Parathyroid adenoma (tissue), 2 donors: ENCODE measurements at regions not wholly inside any gene's neighbourhood (a gene's known extent, or its start where the extent isn't known, plus 50 kb on each side); places are given as distances from the start of the nearest gene placed in this dataset.

Experiments
- H2AFZ ChIP-seq: fragments of 300-600 bp; sonication (generic); one replicate; pipeline ENCODE4 v1.7.0; 2017; ENCODE audit warnings: antibody characterized with exemption, mild to moderate bottlenecking
- H3K27ac ChIP-seq: fragments of 300-600 bp; sonication (generic); one replicate; pipeline ENCODE4 v1.7.0; 2017
- H3K27me3 ChIP-seq: fragments of 300-600 bp; sonication (generic); one replicate; pipeline ENCODE4 v1.7.0; 2017; ENCODE audit warnings: low read length; ENCODE audit not compliant: control insufficient read depth, insufficient read depth
- H3K36me3 ChIP-seq: fragments of 300-600 bp; sonication (generic); one replicate; pipeline ENCODE4 v1.7.0; 2017; ENCODE audit warnings: low read length; ENCODE audit not compliant: control insufficient read depth, insufficient read depth
- H3K4me1 ChIP-seq: fragments of 300-600 bp; sonication (generic); one replicate; pipeline ENCODE4 v1.7.0; 2017; ENCODE audit warnings: control low read depth
- H3K4me2 ChIP-seq: fragments of 300-600 bp; sonication (generic); one replicate; pipeline ENCODE4 v1.7.0; 2017; ENCODE audit warnings: low read length
- H3K4me3 ChIP-seq: fragments of 300-600 bp; sonication (generic); one replicate; pipeline ENCODE4 v1.7.0; 2017; ENCODE audit warnings: low read depth, low read length
- H3K79me2 ChIP-seq: fragments of 300-600 bp; sonication (generic); one replicate; pipeline ENCODE4 v1.7.0; 2017; ENCODE audit warnings: control low read depth
- H3K9ac ChIP-seq: fragments of 300-600 bp; sonication (generic); one replicate; pipeline ENCODE4 v1.7.0; 2017; ENCODE audit warnings: mild to moderate bottlenecking
- H3K9me3 ChIP-seq: fragments of 300-600 bp; sonication (generic); one replicate; pipeline ENCODE4 v1.7.0; 2017; ENCODE audit warnings: low read length; ENCODE audit not compliant: control insufficient read depth
- TF ChIP-seq, protein P1 (sequence below): fragments of 300-600 bp; sonication (generic); IDR thresholded peaks from one replicate; pipeline ENCODE4 v1.7.0; 2017; ENCODE audit warnings: antibody characterized with exemption, mild to moderate bottlenecking
- donor health status: primary hyperparathyroidism.

DNA sequence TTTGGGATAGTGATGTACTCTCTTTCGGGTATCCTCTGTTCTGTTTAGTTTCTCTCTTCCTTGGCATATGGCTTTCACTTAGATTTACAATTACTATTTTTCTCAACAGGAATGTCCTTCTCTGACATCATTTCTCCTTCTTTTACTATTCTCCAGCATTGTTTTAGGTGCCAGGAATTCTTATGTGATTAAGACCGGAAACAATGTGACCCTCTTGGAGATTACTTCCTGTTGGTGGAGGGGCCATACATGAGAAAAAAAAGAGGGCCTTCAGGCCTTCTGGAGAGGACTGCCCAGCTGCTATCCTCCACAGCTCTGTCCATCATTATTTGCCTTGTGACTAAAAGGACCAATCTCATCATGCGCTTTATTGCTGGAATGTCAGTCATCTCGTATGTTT lies 50.4 kb upstream of the ADAMTS5 start:
- Histone ChIP-seq H3K27ac (no peak overlapping the region), H3K27me3 (no peaks in the 10 kb centered on the region), H3K9me3 (no peaks in the 10 kb centered on the region), H3K4me3 (no peak overlapping the region), H2AFZ (no peak overlapping the region), H3K36me3 (no peaks in the 10 kb centered on the region), H3K9ac (no peak overlapping the region), H3K4me2 (no peak overlapping the region), H3K79me2 (no peaks in the 10 kb centered on the region), H3K4me1 (no peaks in the 10 kb centered on the region)
- TF ChIP-seq, protein P1, sequence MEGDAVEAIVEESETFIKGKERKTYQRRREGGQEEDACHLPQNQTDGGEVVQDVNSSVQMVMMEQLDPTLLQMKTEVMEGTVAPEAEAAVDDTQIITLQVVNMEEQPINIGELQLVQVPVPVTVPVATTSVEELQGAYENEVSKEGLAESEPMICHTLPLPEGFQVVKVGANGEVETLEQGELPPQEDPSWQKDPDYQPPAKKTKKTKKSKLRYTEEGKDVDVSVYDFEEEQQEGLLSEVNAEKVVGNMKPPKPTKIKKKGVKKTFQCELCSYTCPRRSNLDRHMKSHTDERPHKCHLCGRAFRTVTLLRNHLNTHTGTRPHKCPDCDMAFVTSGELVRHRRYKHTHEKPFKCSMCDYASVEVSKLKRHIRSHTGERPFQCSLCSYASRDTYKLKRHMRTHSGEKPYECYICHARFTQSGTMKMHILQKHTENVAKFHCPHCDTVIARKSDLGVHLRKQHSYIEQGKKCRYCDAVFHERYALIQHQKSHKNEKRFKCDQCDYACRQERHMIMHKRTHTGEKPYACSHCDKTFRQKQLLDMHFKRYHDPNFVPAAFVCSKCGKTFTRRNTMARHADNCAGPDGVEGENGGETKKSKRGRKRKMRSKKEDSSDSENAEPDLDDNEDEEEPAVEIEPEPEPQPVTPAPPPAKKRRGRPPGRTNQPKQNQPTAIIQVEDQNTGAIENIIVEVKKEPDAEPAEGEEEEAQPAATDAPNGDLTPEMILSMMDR: no peak
